H1 (cell line): ENCODE measurements at regions not wholly inside any gene's neighbourhood (a gene's known extent, or its start where the extent isn't known, plus 50 kb on each side); places are given as distances from the start of the nearest gene placed in this dataset.

Source experiments
- CTCF ChIA-PET: fragments of 300-600 bp; sonication (Branson Sonifier 250); formaldehyde crosslinking; loops from one replicate; lab custom pipeline; 2021; ENCODE audit not compliant: partially characterized antibody; lab: Charles Lee
- POLR2A ChIA-PET: fragments of 300-600 bp; sonication (Branson Sonifier 250); formaldehyde crosslinking; loops from one replicate; lab custom pipeline; 2021; ENCODE audit warnings: inconsistent platforms; ENCODE audit not compliant: partially characterized antibody; lab: Charles Lee
- DNase-seq, 2 experiments: peaks; one replicate each; pipeline versions ENCODE4 v3.0.0 to v3.0.0-alpha.2; 2010 to 2022; ENCODE audit warnings: low spot score in 2 of 2, low read depth in 1 of 2, mixed read lengths in 1 of 2
- FAIRE-seq: peaks from 2 replicates; lab custom pipeline; 2011; peaks lifted over from hg19 to GRCh38; lab: Jason Lieb, UNC
- H2AFZ ChIP-seq: 2 replicates; pipeline ENCODE4 v1.8.1; 2012; ENCODE audit warnings: low read length, inconsistent platforms
- H2AK5ac ChIP-seq: 2 replicates; pipeline ENCODE4 v1.6.1; 2013; ENCODE audit warnings: low read depth, low read length
- H2BK120ac ChIP-seq: replicated peaks from 2 replicates; pipeline ENCODE3; 2013; ENCODE audit warnings: low read depth, low read length, inconsistent platforms
- H2BK12ac ChIP-seq: 2 replicates; pipeline ENCODE4 v1.6.1; 2013; ENCODE audit warnings: low read depth, low read length
- H2BK15ac ChIP-seq: 2 replicates; pipeline ENCODE4 v1.6.1; 2013; ENCODE audit warnings: low read length
- H2BK20ac ChIP-seq: 2 replicates; pipeline ENCODE4 v1.6.1; 2013; ENCODE audit warnings: low read length
- H2BK5ac ChIP-seq: 2 replicates; pipeline ENCODE4 v1.6.1; 2013; ENCODE audit warnings: low read depth, low read length
- H3K14ac ChIP-seq: 2 replicates; pipeline ENCODE4 v1.6.1; 2013; ENCODE audit warnings: inconsistent platforms; ENCODE audit not compliant: insufficient read length
- H3K18ac ChIP-seq: 2 replicates; pipeline ENCODE4 v1.6.1; 2013; ENCODE audit warnings: low read length; ENCODE audit errors: extremely low read depth
- H3K23ac ChIP-seq: 2 replicates; pipeline ENCODE4 v1.6.1; 2013; ENCODE audit warnings: inconsistent platforms; ENCODE audit not compliant: insufficient read length
- H3K23me2 ChIP-seq: 2 replicates; pipeline ENCODE4 v1.6.1; 2013; ENCODE audit warnings: low read depth, low read length
- H3K27ac ChIP-seq: 2 replicates; pipeline ENCODE4 v1.6.1; 2011; ENCODE audit warnings: low read depth, low read length, inconsistent platforms
- H3K27me3 ChIP-seq, 4 experiments: replicated peaks in 1 of 4; 1 replicate in 1 of 4; 2 replicates in 3 of 4; pipeline versions ENCODE4 v1.6.1 to v1.8.1; 2011 to 2013; ENCODE audit warnings: low read length in 3 of 4, mild to moderate bottlenecking in 3 of 4, inconsistent platforms in 2 of 4, mixed read lengths in 2 of 4, moderate library complexity in 1 of 4; ENCODE audit not compliant: control insufficient read depth in 3 of 4, insufficient read depth in 3 of 4; ENCODE audit errors: extremely low read depth in 1 of 4
- H3K36me3 ChIP-seq, 4 experiments: 2 replicates each; pipeline versions ENCODE4 v1.6.1 to v1.8.1; 2011 to 2013; ENCODE audit warnings: mild to moderate bottlenecking in 4 of 4, low read length in 3 of 4, moderate library complexity in 2 of 4, control low read depth in 1 of 4, inconsistent platforms in 1 of 4; ENCODE audit not compliant: insufficient read depth in 4 of 4, control insufficient read depth in 2 of 4
- H3K4ac ChIP-seq: replicated peaks from 2 replicates; pipeline ENCODE3; 2013; ENCODE audit warnings: low read length, low read depth, mixed read lengths, inconsistent platforms; ENCODE audit not compliant: insufficient read length
- H3K4me1 ChIP-seq, 4 experiments: replicated peaks in 1 of 4; 1 replicate in 1 of 4; 2 replicates in 3 of 4; pipeline versions ENCODE4 v1.6.1 to v1.8.1; 2011 to 2013; ENCODE audit warnings: low read length in 3 of 4, inconsistent platforms in 2 of 4, mixed read lengths in 1 of 4; ENCODE audit not compliant: insufficient read depth in 4 of 4, control insufficient read depth in 3 of 4
- H3K4me2 ChIP-seq, 2 experiments: 2 replicates each; pipeline versions ENCODE4 v1.6.1 to v1.8.1; 2011 to 2013; ENCODE audit warnings: low read depth in 2 of 2, low read length in 2 of 2, control low read depth in 1 of 2, inconsistent platforms in 1 of 2, mild to moderate bottlenecking in 1 of 2; ENCODE audit not compliant: insufficient read depth in 1 of 2
- H3K4me3 ChIP-seq, 4 experiments: fragments of 200-600, 300-600 bp in 1 of 4; sonication (generic), shearing (Covaris generic), sonication (Bioruptor Twin) in 1 of 4; 2 replicates each; pipeline versions ENCODE4 v1.5.1 to v1.8.1; 2011 to 2016; ENCODE audit warnings: low read length in 4 of 4, low read depth in 3 of 4, control low read depth in 2 of 4, inconsistent platforms in 2 of 4, mild to moderate bottlenecking in 2 of 4, mixed read lengths in 1 of 4, moderate library complexity in 1 of 4; ENCODE audit not compliant: insufficient read depth in 2 of 4; ENCODE audit errors: extremely low read depth in 1 of 4
- H3K56ac ChIP-seq: replicated peaks from 2 replicates; pipeline ENCODE3; 2013; ENCODE audit warnings: low read depth, mild to moderate bottlenecking, mixed read lengths, low read length, inconsistent platforms; ENCODE audit not compliant: insufficient read length
- H3K79me1 ChIP-seq: 2 replicates; pipeline ENCODE4 v1.6.1; 2013; ENCODE audit warnings: low read depth, low read length, control low read depth
- H3K79me2 ChIP-seq, 2 experiments: 2 replicates each; pipeline versions ENCODE4 v1.6.1 to v1.8.1; 2012 to 2013; ENCODE audit warnings: low read length in 2 of 2, mild to moderate bottlenecking in 2 of 2, inconsistent platforms in 1 of 2; ENCODE audit not compliant: insufficient read depth in 2 of 2, control insufficient read depth in 1 of 2
- H3K9ac ChIP-seq, 4 experiments: replicated peaks in 1 of 4; 1 replicate in 1 of 4; 2 replicates in 3 of 4; pipeline versions ENCODE4 v1.6.1 to v1.8.1; 2011 to 2013; ENCODE audit warnings: low read depth in 3 of 4, low read length in 3 of 4, control low read depth in 2 of 4, mild to moderate bottlenecking in 2 of 4, moderate library complexity in 2 of 4, inconsistent platforms in 1 of 4; ENCODE audit errors: extremely low read depth in 1 of 4
- H3K9me3 ChIP-seq, 2 experiments: 2 replicates each; pipeline versions ENCODE4 v1.6.1 to v1.8.1; 2012 to 2013; ENCODE audit warnings: mild to moderate bottlenecking in 2 of 2, moderate library complexity in 2 of 2, control low read depth in 1 of 2, inconsistent platforms in 1 of 2, low read depth in 1 of 2, low read length in 1 of 2, mixed read lengths in 1 of 2; ENCODE audit not compliant: insufficient read depth in 2 of 2
- H4K20me1 ChIP-seq, 2 experiments: replicated peaks in 1 of 2; 2 replicates each; pipeline versions ENCODE3 to v1.8.1; 2011 to 2013; ENCODE audit warnings: inconsistent platforms in 2 of 2, low read length in 2 of 2, mild to moderate bottlenecking in 1 of 2; ENCODE audit not compliant: insufficient read depth in 2 of 2, control insufficient read depth in 1 of 2
- H4K5ac ChIP-seq: 2 replicates; pipeline ENCODE4 v1.6.1; 2013; ENCODE audit warnings: low read length, low read depth, mixed read lengths, inconsistent platforms; ENCODE audit not compliant: insufficient read length
- H4K8ac ChIP-seq: 2 replicates; pipeline ENCODE4 v1.8.0; 2013; ENCODE audit warnings: mild to moderate bottlenecking, moderate library complexity, low read length, inconsistent platforms; ENCODE audit not compliant: insufficient read depth; ENCODE audit errors: extremely low read depth
- H4K91ac ChIP-seq: replicated peaks from 2 replicates; pipeline ENCODE3; 2013; ENCODE audit warnings: low read length, mixed read lengths, inconsistent platforms; ENCODE audit not compliant: insufficient read length
- GABPA ChIP-seq: IDR thresholded peaks from 2 replicates; pipeline ENCODE4 v1.6.1; 2011; ENCODE audit warnings: mild to moderate bottlenecking, low read length, moderate library complexity, borderline replicate concordance; ENCODE audit not compliant: insufficient read depth
- KDM4A ChIP-seq: IDR thresholded peaks from one replicate; pipeline ENCODE4 v1.7.1; 2012; ENCODE audit warnings: low read depth, mild to moderate bottlenecking, moderate library complexity, low read length, inconsistent platforms; ENCODE audit not compliant: severe bottlenecking
- NRF1 ChIP-seq: IDR thresholded peaks from 2 replicates; pipeline ENCODE4 v1.6.1; 2011; ENCODE audit warnings: mild to moderate bottlenecking, low read depth, low read length, improper control_type of control experiment
- PHF8 ChIP-seq: fragments of 200-600 bp; sonication (generic); conservative IDR thresholded peaks from 2 replicates; pipeline ENCODE4 v1.7.1; 2012; ENCODE audit warnings: low read depth, mild to moderate bottlenecking, inconsistent platforms, low read length, moderate library complexity
- WGBS, 2 experiments: shearing (Covaris generic) in 1 of 2; methylation state at CpG; one replicate each; pipeline versions ENCODE4 v1.1.6 to v1.1.7; 2013 to 2015; ENCODE audit warnings: low lambda C conversion rate in 2 of 2, mixed read lengths in 2 of 2, inconsistent platforms in 1 of 2, low coverage in 1 of 2, missing lambda C conversion rate in 1 of 2; ENCODE audit not compliant: insufficient replicate concordance in 2 of 2, insufficient coverage in 1 of 2, insufficient read length in 1 of 2; ENCODE audit errors: extremely low coverage in 1 of 2, missing lambda C conversion rate in 1 of 2; 5-methylcytosine and 5-hydroxymethylcytosine counted together

- Histone ChIP-seq H2BK20ac (no peak overlapping the region), H3K23me2 (no peaks in the 10 kb centered on the region), H4K5ac (no peak overlapping the region), H3K36me3 (no peaks in the 10 kb centered on the region), H4K20me1 (no peaks in the 10 kb centered on the region), H3K9ac (no peak overlapping the region), H3K18ac (no peak overlapping the region), H3K4me1 (no peaks in the 10 kb centered on the region), H2BK15ac (no peak overlapping the region), H3K4me3 (no peak overlapping the region), H2AFZ (no peak overlapping the region), H3K4ac (no peak overlapping the region), H3K56ac (no peak overlapping the region), H3K14ac (no peak overlapping the region), H2AK5ac (no peak overlapping the region), H2BK12ac (no peak overlapping the region), H3K27ac (no peak overlapping the region), H4K91ac (no peak overlapping the region), H3K79me2 (no peaks in the 10 kb centered on the region), H3K4me2 (no peak overlapping the region), H3K27me3 (no peaks in the 10 kb centered on the region), H2BK120ac (no peak overlapping the region), H3K9me3 (no peaks in the 10 kb centered on the region), H4K8ac (no peak overlapping the region), H2BK5ac (no peak overlapping the region), H3K79me1 (no peaks in the 10 kb centered on the region), H3K23ac (no peak overlapping the region)
- WGBS, 2 experiments: 77% methylated on average over 4 of the region's 4 CpGs; no CpG with 5 or more reads in 1 of the 2 experiments
- ChIA-PET CTCF (no interaction called here), POLR2A (no interaction called here)
- no peak for FAIRE-seq
- DNase-seq: no peak
- no peak for TF ChIP-seq PHF8
- no peak for TF ChIP-seq KDM4A
- no peak for TF ChIP-seq GABPA
- TF ChIP-seq NRF1: no peak
Measured at GRCh38 chr10:29828440-29828894, 193.7 kb upstream of the SVIL start.
